Fibroblast of pulmonary artery (primary cell): ENCODE measurements at regions not wholly inside any gene's neighbourhood (a gene's known extent, or its start where the extent isn't known, plus 50 kb on each side); places are given as distances from the start of the nearest gene placed in this dataset.

Experiments used
- DNase-seq: peaks from one replicate; pipeline ENCODE4 v3.0.0-alpha.2; 2010; ENCODE audit warnings: low read depth
- H3K4me3 ChIP-seq: replicated peaks from 2 replicates; pipeline ENCODE4 v1.5.1; 2011; ENCODE audit warnings: low read depth, mild to moderate bottlenecking, control low read depth, low read length, moderate library complexity
- TF ChIP-seq, protein P1 (sequence below): IDR thresholded peaks from 2 replicates; pipeline ENCODE4 v1.5.1; 2011; ENCODE audit warnings: mild to moderate bottlenecking, control low read depth, low read length, inconsistent platforms; ENCODE audit errors: missing control alignments

DNA sequence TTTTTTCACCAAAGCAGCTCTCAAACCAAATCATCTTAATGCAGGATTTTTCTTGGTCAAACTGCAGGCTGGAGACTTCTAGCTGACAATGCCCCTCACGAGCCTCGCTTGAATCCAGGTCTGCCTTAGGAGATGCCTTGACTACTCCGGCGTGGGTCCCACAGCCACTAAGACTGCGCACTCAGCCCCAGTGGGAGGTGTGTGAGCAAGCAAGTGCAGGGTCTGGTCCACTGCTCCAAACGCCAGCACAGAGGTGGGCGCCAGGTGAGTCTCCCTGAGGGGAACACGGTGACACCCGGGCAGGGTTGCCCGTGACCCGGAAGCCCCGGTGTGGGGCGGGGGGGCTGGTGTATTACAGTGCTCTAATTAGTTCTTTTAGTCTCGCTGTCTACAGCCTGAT is 838.3 kb downstream of the NLGN4X start:
- no peak overlapping the region for H3K4me3 ChIP-seq
- TF ChIP-seq, protein P1, sequence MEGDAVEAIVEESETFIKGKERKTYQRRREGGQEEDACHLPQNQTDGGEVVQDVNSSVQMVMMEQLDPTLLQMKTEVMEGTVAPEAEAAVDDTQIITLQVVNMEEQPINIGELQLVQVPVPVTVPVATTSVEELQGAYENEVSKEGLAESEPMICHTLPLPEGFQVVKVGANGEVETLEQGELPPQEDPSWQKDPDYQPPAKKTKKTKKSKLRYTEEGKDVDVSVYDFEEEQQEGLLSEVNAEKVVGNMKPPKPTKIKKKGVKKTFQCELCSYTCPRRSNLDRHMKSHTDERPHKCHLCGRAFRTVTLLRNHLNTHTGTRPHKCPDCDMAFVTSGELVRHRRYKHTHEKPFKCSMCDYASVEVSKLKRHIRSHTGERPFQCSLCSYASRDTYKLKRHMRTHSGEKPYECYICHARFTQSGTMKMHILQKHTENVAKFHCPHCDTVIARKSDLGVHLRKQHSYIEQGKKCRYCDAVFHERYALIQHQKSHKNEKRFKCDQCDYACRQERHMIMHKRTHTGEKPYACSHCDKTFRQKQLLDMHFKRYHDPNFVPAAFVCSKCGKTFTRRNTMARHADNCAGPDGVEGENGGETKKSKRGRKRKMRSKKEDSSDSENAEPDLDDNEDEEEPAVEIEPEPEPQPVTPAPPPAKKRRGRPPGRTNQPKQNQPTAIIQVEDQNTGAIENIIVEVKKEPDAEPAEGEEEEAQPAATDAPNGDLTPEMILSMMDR, result no peak
- no peak for DNase-seq

DNA sequence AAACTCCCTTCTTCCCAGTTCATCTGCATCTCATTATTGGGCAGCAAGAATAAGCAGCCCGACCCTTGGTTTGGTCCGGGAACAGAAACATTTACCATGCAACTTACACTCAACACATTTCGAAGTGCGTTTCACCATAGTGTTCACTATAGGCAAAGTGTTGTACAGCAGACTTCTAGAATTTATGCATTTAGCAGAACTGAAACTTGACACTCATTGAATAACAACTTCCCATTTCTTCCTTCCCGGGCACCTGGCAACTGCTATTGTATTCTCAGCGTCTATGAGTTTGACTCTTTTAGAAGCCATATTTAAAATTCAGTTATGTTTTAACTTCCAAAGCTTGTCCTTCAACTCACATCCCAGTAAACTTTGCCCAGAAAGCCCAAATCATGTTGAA is 840.6 kb downstream of the NLGN4X start:
- H3K4me3 ChIP-seq, result no peak overlapping the region
- no peak for DNase-seq
- TF ChIP-seq, protein P1, result no peak

DNA sequence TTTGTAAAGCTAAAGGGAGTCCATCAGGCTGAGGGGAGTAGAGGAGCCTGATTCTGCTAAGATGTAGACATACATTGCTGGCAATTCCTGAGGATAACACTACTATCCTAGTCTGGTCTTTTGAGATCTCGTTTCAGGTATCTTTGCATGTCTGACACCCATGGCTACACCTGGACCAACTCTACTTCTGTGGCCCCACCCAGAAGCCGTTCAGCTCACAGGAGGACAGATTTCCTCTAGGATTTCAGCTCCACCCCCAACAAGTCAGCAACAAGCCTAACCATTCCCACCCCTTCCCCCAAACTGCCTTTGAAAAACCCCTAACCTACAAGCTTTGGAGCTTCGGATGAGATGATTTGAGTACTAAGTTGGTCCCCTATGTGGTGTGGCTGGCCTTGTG is 848.2 kb downstream of the NLGN4X start:
- no peak overlapping the region for H3K4me3 ChIP-seq
- TF ChIP-seq, protein P1, result no peak
- no peak for DNase-seq

DNA sequence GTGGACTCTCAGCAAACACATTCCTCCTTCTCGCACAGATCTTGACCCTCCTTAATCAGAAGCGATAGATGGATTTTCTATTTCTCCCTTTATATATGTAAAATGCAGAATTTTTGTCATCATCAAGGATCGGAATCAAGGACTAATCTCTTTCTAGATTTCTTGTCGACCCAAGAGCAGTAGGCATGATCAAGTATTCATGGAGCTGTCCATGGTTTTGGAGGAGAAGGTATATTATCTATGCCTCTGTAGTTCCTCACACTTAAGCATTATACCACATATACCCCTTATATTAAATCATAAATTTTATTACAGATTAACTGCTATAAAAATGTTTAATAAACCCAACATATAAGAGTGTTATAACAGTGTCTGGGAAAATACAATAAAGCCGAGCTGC is 886.8 kb downstream of the NLGN4X start:
- H3K4me3 ChIP-seq, result no peak overlapping the region
- TF ChIP-seq, protein P1, result no peak
- DNase-seq, result no peak

DNA sequence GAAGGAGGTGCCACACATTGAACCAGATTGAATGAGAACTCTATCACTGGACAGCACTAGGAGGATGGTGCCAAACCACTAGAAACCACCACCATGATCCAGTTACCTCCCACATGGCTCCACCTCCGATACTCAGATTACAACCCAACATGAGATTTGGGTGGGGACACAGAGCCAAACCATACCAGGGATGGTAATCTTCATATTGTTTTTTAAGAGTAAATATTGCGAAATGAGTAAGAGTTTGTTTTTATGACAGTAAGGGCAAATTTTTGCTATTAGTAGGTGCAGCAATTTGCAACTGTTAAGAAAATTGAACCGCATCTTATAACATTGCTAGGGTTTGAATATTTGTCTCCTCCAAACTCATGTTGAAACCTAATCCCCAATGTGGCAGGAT is 891.5 kb downstream of the NLGN4X start:
- no peak for DNase-seq
- H3K4me3 ChIP-seq, result no peak overlapping the region
- TF ChIP-seq, protein P1, result no peak

DNA sequence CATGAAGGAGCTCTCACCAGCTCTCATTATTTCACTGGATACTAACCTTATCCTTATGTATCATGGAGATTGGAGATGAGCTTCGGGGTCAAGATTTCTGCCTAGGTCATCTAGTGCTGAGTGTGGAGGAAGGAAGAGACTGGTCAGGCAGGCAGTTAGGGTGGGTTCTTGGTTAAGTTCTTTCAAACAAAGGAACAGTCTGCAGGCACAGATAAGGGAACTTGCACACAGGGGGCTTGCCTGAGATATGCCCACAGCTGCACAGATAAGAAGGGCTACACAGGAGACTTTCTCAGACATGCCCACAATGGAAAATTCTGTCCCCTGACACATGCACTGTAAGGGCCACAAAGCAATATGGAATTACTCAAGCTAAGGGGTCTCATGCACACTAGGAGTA is 904.1 kb downstream of the NLGN4X start:
- DNase-seq, result no peak
- TF ChIP-seq, protein P1, result no peak
- no peak overlapping the region for H3K4me3 ChIP-seq

DNA sequence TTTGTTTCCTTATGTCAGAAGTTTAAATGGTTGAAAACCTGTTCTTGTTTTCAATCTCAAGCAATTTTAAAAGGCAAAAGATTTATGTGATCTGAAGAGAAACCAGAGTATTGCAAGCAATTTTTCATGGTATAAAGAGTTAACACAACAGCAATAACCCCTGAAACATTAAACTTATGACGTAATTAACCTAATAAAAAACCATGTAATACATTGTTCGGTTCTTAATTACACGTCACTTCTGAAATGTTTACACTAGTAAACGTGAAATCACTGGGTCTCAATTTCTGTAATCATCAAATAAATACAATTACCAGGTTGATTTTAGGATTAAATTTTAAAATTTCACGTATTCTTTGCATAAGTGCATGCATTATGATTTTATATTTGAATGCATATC is 914.5 kb downstream of the NLGN4X start:
- DNase-seq, result no peak
- TF ChIP-seq, protein P1, result no peak
- H3K4me3 ChIP-seq, result no peak overlapping the region
